ENCODE measurements at regions not wholly inside any gene's neighbourhood (a gene's known extent, or its start where the extent isn't known, plus 50 kb on each side); places are given as distances from the start of the nearest gene placed in this dataset.

DNA sequence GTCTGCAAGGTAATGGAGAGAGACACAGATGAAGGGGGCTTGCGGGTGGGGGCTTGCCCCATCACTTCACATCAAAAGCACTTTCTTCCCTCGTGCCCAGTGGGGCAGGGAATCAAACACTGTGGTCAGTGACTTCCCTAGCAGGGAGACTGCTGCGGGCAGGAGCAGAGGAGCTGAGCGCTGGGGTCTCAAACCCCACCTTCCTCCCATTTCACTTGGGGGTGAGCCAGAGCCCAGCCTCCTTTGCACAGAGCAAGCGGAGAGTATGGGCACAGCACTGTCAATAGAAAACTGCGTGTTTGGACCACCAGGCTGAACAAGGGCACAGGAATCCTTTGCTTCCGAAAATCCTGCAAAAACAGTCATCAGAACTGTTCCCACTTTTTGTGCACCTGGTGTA lies 355.8 kb upstream of the MKI67 start:
- TF ChIP-seq CTCF (IDR thresholded peaks at IDR 0.05) (no peak), POLR2A (IDR thresholded peaks at IDR 0.05) (no peak)

All from ovary (tissue), 3 donors.